ENCODE measurements at regions not wholly inside any gene's neighbourhood (a gene's known extent, or its start where the extent isn't known, plus 50 kb on each side); places are given as distances from the start of the nearest gene placed in this dataset.

DNA sequence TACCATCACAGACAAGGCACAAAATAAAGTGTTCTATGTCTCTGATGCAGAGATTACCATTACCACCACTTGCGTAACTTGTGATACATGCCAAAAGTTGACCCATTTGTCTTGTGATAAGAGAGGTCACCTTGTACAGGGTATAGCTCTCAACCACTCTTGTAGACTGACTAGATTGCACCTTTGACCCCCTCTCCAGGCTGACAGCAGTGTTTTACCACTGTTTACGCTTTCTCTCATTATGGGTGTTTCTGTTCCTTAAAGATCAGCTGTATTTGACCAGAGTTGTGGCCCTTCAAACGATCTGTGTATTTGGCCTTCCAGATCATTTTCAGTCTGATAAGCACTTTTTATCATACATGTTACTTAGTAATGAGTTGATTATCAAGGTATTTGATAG lies 215.7 kb upstream of the HNMT start:
- Histone ChIP-seq H3F3A (ENCODE audit: insufficient read depth, low read length) (no peaks in the 10 kb centered on the region), H3K9me2 (ENCODE audit: low read depth, low read length) (no peaks in the 10 kb centered on the region), H3K36me3 (ENCODE audit: insufficient read depth, low read length) (no peaks in the 10 kb centered on the region), H3K27me3 (ENCODE audit: insufficient read depth, low read length) (no peaks in the 10 kb centered on the region), H4K20me1 (ENCODE audit: insufficient read depth, low read length) (no peaks in the 10 kb centered on the region), H3K4me3 (ENCODE audit: low read depth, low read length, poor library complexity, severe bottlenecking) (no peak overlapping the region), H3K27ac (ENCODE audit: low read depth, low read length, poor library complexity, severe bottlenecking) (no peak overlapping the region), H3K9me3 (ENCODE audit: low read length) (no peaks in the 10 kb centered on the region), H3K79me2 (ENCODE audit: insufficient read depth, low read length) (no peaks in the 10 kb centered on the region), H3K4me2 (ENCODE audit: low read length) (no peak overlapping the region), H3K9ac (ENCODE audit: low read length) (no peak overlapping the region), H3K4me1 (ENCODE audit: insufficient read depth, low read length, severe bottlenecking) (no peaks in the 10 kb centered on the region), H2AFZ (ENCODE audit: low read length) (no peak overlapping the region)
- TF ChIP-seq, protein P1, sequence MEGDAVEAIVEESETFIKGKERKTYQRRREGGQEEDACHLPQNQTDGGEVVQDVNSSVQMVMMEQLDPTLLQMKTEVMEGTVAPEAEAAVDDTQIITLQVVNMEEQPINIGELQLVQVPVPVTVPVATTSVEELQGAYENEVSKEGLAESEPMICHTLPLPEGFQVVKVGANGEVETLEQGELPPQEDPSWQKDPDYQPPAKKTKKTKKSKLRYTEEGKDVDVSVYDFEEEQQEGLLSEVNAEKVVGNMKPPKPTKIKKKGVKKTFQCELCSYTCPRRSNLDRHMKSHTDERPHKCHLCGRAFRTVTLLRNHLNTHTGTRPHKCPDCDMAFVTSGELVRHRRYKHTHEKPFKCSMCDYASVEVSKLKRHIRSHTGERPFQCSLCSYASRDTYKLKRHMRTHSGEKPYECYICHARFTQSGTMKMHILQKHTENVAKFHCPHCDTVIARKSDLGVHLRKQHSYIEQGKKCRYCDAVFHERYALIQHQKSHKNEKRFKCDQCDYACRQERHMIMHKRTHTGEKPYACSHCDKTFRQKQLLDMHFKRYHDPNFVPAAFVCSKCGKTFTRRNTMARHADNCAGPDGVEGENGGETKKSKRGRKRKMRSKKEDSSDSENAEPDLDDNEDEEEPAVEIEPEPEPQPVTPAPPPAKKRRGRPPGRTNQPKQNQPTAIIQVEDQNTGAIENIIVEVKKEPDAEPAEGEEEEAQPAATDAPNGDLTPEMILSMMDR (IDR thresholded peaks at IDR 0.05; ENCODE audit: low read length): no peak
- TF ChIP-seq EZH2 (IDR thresholded peaks at IDR 0.05; ENCODE audit: borderline replicate concordance, low read length): no peak

DNA sequence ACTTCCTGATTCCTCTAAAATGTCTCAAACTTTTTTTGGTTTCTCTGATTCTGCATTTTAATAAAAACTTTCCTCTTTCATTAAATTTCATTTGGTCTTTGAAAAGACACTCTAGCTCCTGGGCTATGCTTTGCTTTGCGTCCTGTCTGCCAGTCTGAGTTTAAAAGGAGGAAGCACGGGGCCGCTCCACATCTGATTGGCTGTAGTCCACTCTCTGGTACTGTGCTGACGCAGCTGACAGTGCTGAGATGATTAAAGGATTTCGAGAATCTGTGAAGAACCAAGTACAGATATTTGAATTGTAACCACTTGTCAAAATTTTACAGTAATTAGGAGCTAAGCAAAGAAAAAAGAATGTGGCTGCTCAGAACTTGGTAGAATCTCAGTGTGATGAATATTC lies 199.6 kb upstream of the HNMT start:
- Histone ChIP-seq H3K4me2 (ENCODE audit: low read length) (no peak overlapping the region), H3K27ac (ENCODE audit: low read depth, low read length, poor library complexity, severe bottlenecking) (no peak overlapping the region), H3K9me3 (ENCODE audit: low read length) (no peaks in the 10 kb centered on the region), H3K79me2 (ENCODE audit: insufficient read depth, low read length) (no peaks in the 10 kb centered on the region), H3F3A (ENCODE audit: insufficient read depth, low read length) (no peaks in the 10 kb centered on the region), H3K27me3 (ENCODE audit: insufficient read depth, low read length) (no peaks in the 10 kb centered on the region), H3K36me3 (ENCODE audit: insufficient read depth, low read length) (no peaks in the 10 kb centered on the region), H4K20me1 (ENCODE audit: insufficient read depth, low read length) (no peaks in the 10 kb centered on the region), H3K9me2 (ENCODE audit: low read depth, low read length) (no peaks in the 10 kb centered on the region), H3K4me1 (ENCODE audit: insufficient read depth, low read length, severe bottlenecking) (no peaks in the 10 kb centered on the region), H2AFZ (ENCODE audit: low read length) (no peak overlapping the region), H3K4me3 (ENCODE audit: low read depth, low read length, poor library complexity, severe bottlenecking) (no peak overlapping the region), H3K9ac (ENCODE audit: low read length) (no peak overlapping the region)
- TF ChIP-seq EZH2 (IDR thresholded peaks at IDR 0.05; ENCODE audit: borderline replicate concordance, low read length): no peak
- TF ChIP-seq, protein P1 (IDR thresholded peaks at IDR 0.05; ENCODE audit: low read length): no peak

DNA sequence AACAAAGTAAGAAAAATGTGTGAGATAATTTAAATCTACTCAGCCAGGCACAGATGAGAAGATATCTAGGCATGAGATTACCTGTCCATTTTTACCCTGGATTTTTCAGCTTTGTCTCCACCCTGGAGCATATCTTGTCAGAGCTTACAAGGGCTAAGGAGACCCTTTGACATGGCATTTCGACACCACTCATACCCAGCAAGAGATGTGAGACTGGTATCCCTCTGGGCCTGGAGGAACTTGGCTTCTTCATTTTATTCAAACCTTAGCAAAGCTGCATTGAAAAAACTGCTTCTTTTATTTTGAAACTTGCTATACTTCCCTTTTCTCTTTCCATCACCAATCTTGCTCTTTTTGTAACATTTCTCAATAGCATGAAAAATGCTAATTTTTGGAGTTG lies 194.9 kb upstream of the HNMT start:
- H3K9me2 ChIP-seq (ENCODE audit: low read depth, low read length): no peaks in the 10 kb centered on the region
- H3F3A ChIP-seq (ENCODE audit: insufficient read depth, low read length): no peaks in the 10 kb centered on the region
- H3K9me3 ChIP-seq (ENCODE audit: low read length): no peaks in the 10 kb centered on the region
- H3K27ac ChIP-seq (ENCODE audit: low read depth, low read length, poor library complexity, severe bottlenecking): no peak overlapping the region
- H2AFZ ChIP-seq (ENCODE audit: low read length): no peak overlapping the region
- H3K36me3 ChIP-seq (ENCODE audit: insufficient read depth, low read length): no peaks in the 10 kb centered on the region
- TF ChIP-seq EZH2 (IDR thresholded peaks at IDR 0.05; ENCODE audit: borderline replicate concordance, low read length): no peak
- TF ChIP-seq, protein P1 (IDR thresholded peaks at IDR 0.05; ENCODE audit: low read length): no peak
- no peaks in the 10 kb centered on the region for H4K20me1 ChIP-seq (ENCODE audit: insufficient read depth, low read length)
- H3K27me3 ChIP-seq (ENCODE audit: insufficient read depth, low read length): no peaks in the 10 kb centered on the region
- no peaks in the 10 kb centered on the region for H3K4me1 ChIP-seq (ENCODE audit: insufficient read depth, low read length, severe bottlenecking)
- H3K4me3 ChIP-seq (ENCODE audit: low read depth, low read length, poor library complexity, severe bottlenecking): no peak overlapping the region
- no peaks in the 10 kb centered on the region for H3K79me2 ChIP-seq (ENCODE audit: insufficient read depth, low read length)
- H3K4me2 ChIP-seq (ENCODE audit: low read length): no peak overlapping the region
- no peak overlapping the region for H3K9ac ChIP-seq (ENCODE audit: low read length)

All from OCI-LY1 (cell line).